Smooth muscle cell (in vitro differentiated cells): ENCODE measurements at regions not wholly inside any gene's neighbourhood (a gene's known extent, or its start where the extent isn't known, plus 50 kb on each side); places are given as distances from the start of the nearest gene placed in this dataset.

ENCODE experiments used
- DNase-seq: peaks from one replicate; lab custom pipeline; 2025; ENCODE audit not compliant: unreplicated experiment; lab: John Stamatoyannopoulos, UW
- H2AFZ ChIP-seq: fragments of 200-600 bp; sonication (generic); 2 replicates; pipeline ENCODE4 v1.6.0; 2016; ENCODE audit warnings: antibody characterized with exemption, low read depth, mild to moderate bottlenecking
- H3F3A ChIP-seq: fragments of 200-600 bp; sonication (generic); 2 replicates; pipeline ENCODE4 v1.6.0; 2017; ENCODE audit warnings: antibody characterized with exemption, low read depth
- H3K27ac ChIP-seq: fragments of 200-600 bp; sonication (generic); 2 replicates; pipeline ENCODE4 v1.5.1; 2016; ENCODE audit warnings: low read depth, mild to moderate bottlenecking
- H3K27me3 ChIP-seq: fragments of 200-600 bp; sonication (generic); 2 replicates; pipeline ENCODE4 v1.6.1; 2016; ENCODE audit warnings: low read depth, mild to moderate bottlenecking
- H3K36me3 ChIP-seq: fragments of 200-600 bp; sonication (generic); 2 replicates; pipeline ENCODE4 v1.5.1; 2016; ENCODE audit warnings: low read depth
- H3K4me1 ChIP-seq: fragments of 200-600 bp; sonication (generic); 2 replicates; pipeline ENCODE4 v1.5.1; 2016; ENCODE audit warnings: low read depth
- H3K4me2 ChIP-seq: fragments of 200-600 bp; sonication (generic); 2 replicates; pipeline ENCODE4 v1.6.0; 2016; ENCODE audit warnings: mild to moderate bottlenecking
- H3K4me3 ChIP-seq: fragments of 200-600 bp; sonication (generic); 2 replicates; pipeline ENCODE4 v1.5.1; 2016; ENCODE audit warnings: mild to moderate bottlenecking
- H3K79me2 ChIP-seq: fragments of 200-600 bp; sonication (generic); 2 replicates; pipeline ENCODE4 v1.6.0; 2016; ENCODE audit warnings: low read depth, mild to moderate bottlenecking
- H3K9ac ChIP-seq: fragments of 200-600 bp; sonication (generic); 2 replicates; pipeline ENCODE4 v1.6.0; 2016; ENCODE audit warnings: low read depth
- H3K9me3 ChIP-seq: fragments of 200-600 bp; sonication (generic); replicated peaks from 2 replicates; pipeline ENCODE4 v1.5.1; 2016; ENCODE audit warnings: low read depth
- H4K20me1 ChIP-seq: fragments of 200-600 bp; sonication (generic); 2 replicates; pipeline ENCODE4 v1.6.0; 2016; ENCODE audit warnings: low read depth
- WGBS: methylation state at CpG from one replicate; pipeline ENCODE4 v1.1.7; 2016; ENCODE audit warnings: low lambda C conversion rate; 5-methylcytosine and 5-hydroxymethylcytosine counted together
- TF ChIP-seq, protein P1 (sequence below): fragments of 200-600 bp; sonication (generic); IDR thresholded peaks from 2 replicates; pipeline ENCODE4 v1.5.1; 2017; ENCODE audit warnings: borderline replicate concordance, mild to moderate bottlenecking, antibody characterized with exemption; ENCODE audit not compliant: insufficient read depth, poor library complexity, severe bottlenecking

DNA sequence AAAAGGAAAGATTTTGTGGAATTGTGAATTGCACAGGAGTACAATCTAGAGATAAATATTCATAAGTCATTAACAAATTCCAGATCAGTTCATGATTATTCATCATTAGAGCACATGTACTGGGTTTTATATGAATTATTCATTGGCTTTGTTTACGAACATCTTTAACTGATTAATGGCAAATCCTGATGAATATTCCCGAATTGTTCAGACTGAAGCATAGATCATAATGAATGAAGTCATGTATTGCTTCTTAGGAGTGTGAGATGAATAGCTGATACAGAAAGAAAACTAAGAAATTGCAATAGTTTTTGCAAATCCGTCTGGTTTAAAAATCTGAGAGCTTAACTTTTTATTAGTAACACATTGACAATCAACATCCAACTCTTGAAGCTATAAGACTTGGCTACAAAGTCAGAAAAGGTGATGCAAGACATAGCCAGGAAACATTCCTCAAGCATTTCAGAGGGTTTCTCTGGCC, 183.6 kb upstream of the DGKB start:
- H4K20me1 ChIP-seq = no peaks in the 10 kb centered on the region
- no peaks in the 10 kb centered on the region for H3K27me3 ChIP-seq
- H3K79me2 ChIP-seq = no peaks in the 10 kb centered on the region
- no peak overlapping the region for H3K4me3 ChIP-seq
- H3F3A ChIP-seq = no peaks in the 10 kb centered on the region
- H3K36me3 ChIP-seq = no peaks in the 10 kb centered on the region
- no peaks in the 10 kb centered on the region for H3K4me1 ChIP-seq
- H3K4me2 ChIP-seq = no peak overlapping the region
- WGBS = 62% methylated on average over 3 of the region's 3 CpGs
- H3K27ac ChIP-seq = no peak overlapping the region
- no peak overlapping the region for H3K9ac ChIP-seq
- TF ChIP-seq, protein P1, sequence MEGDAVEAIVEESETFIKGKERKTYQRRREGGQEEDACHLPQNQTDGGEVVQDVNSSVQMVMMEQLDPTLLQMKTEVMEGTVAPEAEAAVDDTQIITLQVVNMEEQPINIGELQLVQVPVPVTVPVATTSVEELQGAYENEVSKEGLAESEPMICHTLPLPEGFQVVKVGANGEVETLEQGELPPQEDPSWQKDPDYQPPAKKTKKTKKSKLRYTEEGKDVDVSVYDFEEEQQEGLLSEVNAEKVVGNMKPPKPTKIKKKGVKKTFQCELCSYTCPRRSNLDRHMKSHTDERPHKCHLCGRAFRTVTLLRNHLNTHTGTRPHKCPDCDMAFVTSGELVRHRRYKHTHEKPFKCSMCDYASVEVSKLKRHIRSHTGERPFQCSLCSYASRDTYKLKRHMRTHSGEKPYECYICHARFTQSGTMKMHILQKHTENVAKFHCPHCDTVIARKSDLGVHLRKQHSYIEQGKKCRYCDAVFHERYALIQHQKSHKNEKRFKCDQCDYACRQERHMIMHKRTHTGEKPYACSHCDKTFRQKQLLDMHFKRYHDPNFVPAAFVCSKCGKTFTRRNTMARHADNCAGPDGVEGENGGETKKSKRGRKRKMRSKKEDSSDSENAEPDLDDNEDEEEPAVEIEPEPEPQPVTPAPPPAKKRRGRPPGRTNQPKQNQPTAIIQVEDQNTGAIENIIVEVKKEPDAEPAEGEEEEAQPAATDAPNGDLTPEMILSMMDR = no peak
- no peaks in the 10 kb centered on the region for H3K9me3 ChIP-seq
- DNase-seq = no peak
- no peak overlapping the region for H2AFZ ChIP-seq

DNA sequence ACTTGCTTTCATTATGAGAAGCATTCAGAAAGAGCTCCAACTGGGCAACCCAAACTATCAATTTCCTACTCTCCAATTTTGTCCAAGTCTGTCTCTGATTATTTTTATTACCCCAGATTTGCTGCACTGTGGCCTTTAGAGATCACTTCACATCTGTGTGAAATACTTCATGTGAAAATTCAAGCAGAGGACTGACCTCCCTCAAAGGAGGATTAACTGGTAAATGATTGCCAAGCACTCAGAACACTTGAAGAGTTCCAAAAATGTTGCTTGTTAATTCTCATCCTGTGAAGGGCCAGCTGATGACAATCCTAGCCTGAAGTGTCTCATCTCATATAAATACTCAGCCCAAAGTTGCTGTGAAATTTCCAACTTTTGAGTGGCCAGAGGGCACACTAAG, 182.8 kb upstream of the DGKB start:
- H3K79me2 ChIP-seq = no peaks in the 10 kb centered on the region

DNA sequence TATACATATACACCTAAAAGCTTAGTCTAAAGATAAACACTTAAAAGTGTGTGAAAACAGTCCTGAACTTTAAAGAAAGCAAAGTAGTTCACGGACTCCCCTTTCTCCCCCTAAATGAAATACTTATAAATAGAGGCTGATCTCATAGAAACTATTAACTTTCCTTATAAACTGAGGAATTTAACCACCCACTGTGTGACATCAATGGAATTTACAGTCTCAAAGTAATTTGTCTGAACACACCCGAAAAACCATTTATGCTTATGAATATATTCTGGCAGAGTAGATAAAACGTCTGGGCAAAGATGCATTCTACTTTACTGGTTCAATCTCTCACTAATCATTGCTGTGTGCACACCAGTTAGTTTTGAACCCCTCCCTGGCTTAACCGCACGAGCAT, 181.8 kb upstream of the DGKB start:
- Histone ChIP-seq H3K9me3 (no peaks in the 10 kb centered on the region), H3K9ac (no peak overlapping the region), H3K27me3 (no peaks in the 10 kb centered on the region), H3K4me1 (no peaks in the 10 kb centered on the region), H3K36me3 (no peaks in the 10 kb centered on the region), H3K27ac (no peak overlapping the region), H3F3A (no peaks in the 10 kb centered on the region), H3K79me2 (no peaks in the 10 kb centered on the region), H3K4me3 (no peak overlapping the region), H4K20me1 (no peaks in the 10 kb centered on the region), H2AFZ (no peak overlapping the region), H3K4me2 (no peak overlapping the region)
- WGBS = 76% methylated on average over 5 of the region's 5 CpGs
- DNase-seq = no peak
- TF ChIP-seq, protein P1 = no peak

More for the DNA sequence above, 182.8 kb upstream of the DGKB start:
- TF ChIP-seq, protein P1 = no peak
- H3K4me1 ChIP-seq = no peaks in the 10 kb centered on the region
- H2AFZ ChIP-seq = no peak overlapping the region
- DNase-seq = no peak
- no peak overlapping the region for H3K4me3 ChIP-seq
- H3K27me3 ChIP-seq = no peaks in the 10 kb centered on the region
- H3K27ac ChIP-seq = no peak overlapping the region
- H3K9ac ChIP-seq = no peak overlapping the region
- no peak overlapping the region for H3K4me2 ChIP-seq
- no peaks in the 10 kb centered on the region for H3K9me3 ChIP-seq
- no peaks in the 10 kb centered on the region for H3K36me3 ChIP-seq
- no peaks in the 10 kb centered on the region for H3F3A ChIP-seq
- H4K20me1 ChIP-seq = no peaks in the 10 kb centered on the region

DNA sequence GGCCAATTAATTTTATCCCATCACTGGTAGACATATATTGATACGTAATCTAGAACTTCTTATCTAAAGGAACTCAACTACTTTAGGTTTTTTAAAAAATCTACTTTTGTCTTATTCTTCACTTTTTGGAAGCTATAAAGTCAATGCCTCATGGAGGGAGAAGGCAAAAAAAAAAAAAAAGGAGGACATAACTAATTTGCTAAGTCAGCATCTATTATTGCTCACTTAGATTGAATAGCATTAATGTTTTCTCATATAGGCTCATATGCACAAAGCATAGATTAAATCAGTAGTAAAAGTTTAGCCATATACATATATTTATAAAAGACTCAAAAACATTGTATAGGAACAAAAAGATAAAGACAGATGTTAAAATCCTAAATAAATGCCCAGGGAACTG, 179.3 kb upstream of the DGKB start:
- Histone ChIP-seq H3K79me2 (no peaks in the 10 kb centered on the region), H4K20me1 (no peaks in the 10 kb centered on the region), H3K4me2 (no peak overlapping the region), H3F3A (no peaks in the 10 kb centered on the region), H3K27me3 (no peaks in the 10 kb centered on the region), H3K27ac (no peak overlapping the region), H3K4me3 (no peak overlapping the region), H3K4me1 (no peaks in the 10 kb centered on the region), H3K9me3 (no peaks in the 10 kb centered on the region), H2AFZ (no peak overlapping the region), H3K9ac (no peak overlapping the region), H3K36me3 (no peaks in the 10 kb centered on the region)
- DNase-seq = no peak
- TF ChIP-seq, protein P1 = no peak
- WGBS = 70% methylated on average over 1 of the region's 1 CpG
